ENCODE measurements at regions not wholly inside any gene's neighbourhood (a gene's known extent, or its start where the extent isn't known, plus 50 kb on each side); places are given as distances from the start of the nearest gene placed in this dataset.
"Not testable (repeated sequence)": the region's sequence is repeated elsewhere in the genome, so short reads cannot be mapped to it uniquely, and the experiment has no call there.

- Mint-ChIP-seq H3K4me3 (no peak overlapping the region), H3K27ac (no peak overlapping the region)
Measured at GRCh38 chrX:953879-954482, 258.5 kb downstream of the CRLF2 start.

GRCh38 chrX:952816-953215, 259.6 kb downstream of the CRLF2 start:
- no peak overlapping the region for H3K4me3 Mint-ChIP-seq
- no peak for TF ChIP-seq CTCF (IDR thresholded peaks at IDR 0.05; ENCODE audit: unreplicated experiment)
- peaks cover 4% of the 10 kb centered on the region for H3K9me3 Mint-ChIP-seq
- no peak overlapping the region for H3K27ac Mint-ChIP-seq
- no peaks in the 10 kb centered on the region for H3K4me1 Mint-ChIP-seq
- no peaks in the 10 kb centered on the region for H3K36me3 Mint-ChIP-seq
- no peak for DNase-seq (ENCODE audit: low spot score in 2 of 2, unreplicated experiment in 2 of 2)
- peaks cover 8% of the 10 kb centered on the region for H3K27me3 Mint-ChIP-seq (ENCODE audit: low read depth)

More at GRCh38 chrX:953879-954482, 258.5 kb downstream of the CRLF2 start:
- no peak for TF ChIP-seq CTCF (IDR thresholded peaks at IDR 0.05; ENCODE audit: unreplicated experiment)
- H3K9me3 Mint-ChIP-seq, result no peaks in the 10 kb centered on the region
- no peaks in the 10 kb centered on the region for H3K36me3 Mint-ChIP-seq
- H3K4me1 Mint-ChIP-seq, result no peaks in the 10 kb centered on the region
- H3K27me3 Mint-ChIP-seq (ENCODE audit: low read depth), result peaks cover 18% of the 10 kb centered on the region
- DNase-seq (ENCODE audit: low spot score in 2 of 2, unreplicated experiment in 2 of 2), result no peak

GRCh38 chrX:947262-947661, 265.2 kb downstream of the CRLF2 start:
- not testable (repeated sequence) for H3K4me3 Mint-ChIP-seq; H3K9me3 Mint-ChIP-seq; DNase-seq (ENCODE audit: low spot score in 2 of 2, unreplicated experiment in 2 of 2); H3K36me3 Mint-ChIP-seq; H3K4me1 Mint-ChIP-seq; H3K27ac Mint-ChIP-seq
- H3K27me3 Mint-ChIP-seq (ENCODE audit: low read depth), result peaks cover 14% of the 10 kb centered on the region

GRCh38 chrX:943035-943434, 269.4 kb downstream of the CRLF2 start:
- no peaks in the 10 kb centered on the region for H3K4me1 Mint-ChIP-seq
- H3K27ac Mint-ChIP-seq, result no peak overlapping the region
- no peak overlapping the region for H3K4me3 Mint-ChIP-seq
- TF ChIP-seq CTCF (IDR thresholded peaks at IDR 0.05; ENCODE audit: unreplicated experiment), result no peak
- DNase-seq (ENCODE audit: low spot score in 2 of 2, unreplicated experiment in 2 of 2), result no peak
- no peaks in the 10 kb centered on the region for H3K36me3 Mint-ChIP-seq
- H3K9me3 Mint-ChIP-seq, result peaks cover 4% of the 10 kb centered on the region
- H3K27me3 Mint-ChIP-seq (ENCODE audit: low read depth), result peaks cover 44% of the 10 kb centered on the region

GRCh38 chrX:940691-941090, 271.8 kb downstream of the CRLF2 start:
- no peak for TF ChIP-seq CTCF (IDR thresholded peaks at IDR 0.05; ENCODE audit: unreplicated experiment)
- H3K27ac Mint-ChIP-seq, result no peak overlapping the region
- no peak for DNase-seq (ENCODE audit: low spot score in 2 of 2, unreplicated experiment in 2 of 2)
- no peak overlapping the region for H3K4me3 Mint-ChIP-seq
- H3K4me1 Mint-ChIP-seq, result no peaks in the 10 kb centered on the region
- H3K36me3 Mint-ChIP-seq, result no peaks in the 10 kb centered on the region
- H3K9me3 Mint-ChIP-seq, result no peaks in the 10 kb centered on the region
- H3K27me3 Mint-ChIP-seq (ENCODE audit: low read depth), result peaks cover 57% of the 10 kb centered on the region

- H3K4me1 Mint-ChIP-seq, result no peaks in the 10 kb centered on the region
- DNase-seq (ENCODE audit: low spot score in 2 of 2, unreplicated experiment in 2 of 2), result no peak
- H3K4me3 Mint-ChIP-seq, result no peak overlapping the region
- peaks cover 55% of the 10 kb centered on the region for H3K27me3 Mint-ChIP-seq (ENCODE audit: low read depth)
- TF ChIP-seq CTCF (IDR thresholded peaks at IDR 0.05; ENCODE audit: unreplicated experiment), result no peak
- H3K27ac Mint-ChIP-seq, result no peak overlapping the region
- no peaks in the 10 kb centered on the region for H3K36me3 Mint-ChIP-seq
- no peaks in the 10 kb centered on the region for H3K9me3 Mint-ChIP-seq
Measured at GRCh38 chrX:936979-937769, 275.3 kb downstream of the CRLF2 start.
